ENCODE measurements at regions not wholly inside any gene's neighbourhood (a gene's known extent, or its start where the extent isn't known, plus 50 kb on each side); places are given as distances from the start of the nearest gene placed in this dataset.
A peak's percentile ranks its signal among the peaks of the same experiment; 100 is the strongest.
"Not testable (repeated sequence)": the region's sequence is repeated elsewhere in the genome, so short reads cannot be mapped to it uniquely, and the experiment has no call there.

DNA sequence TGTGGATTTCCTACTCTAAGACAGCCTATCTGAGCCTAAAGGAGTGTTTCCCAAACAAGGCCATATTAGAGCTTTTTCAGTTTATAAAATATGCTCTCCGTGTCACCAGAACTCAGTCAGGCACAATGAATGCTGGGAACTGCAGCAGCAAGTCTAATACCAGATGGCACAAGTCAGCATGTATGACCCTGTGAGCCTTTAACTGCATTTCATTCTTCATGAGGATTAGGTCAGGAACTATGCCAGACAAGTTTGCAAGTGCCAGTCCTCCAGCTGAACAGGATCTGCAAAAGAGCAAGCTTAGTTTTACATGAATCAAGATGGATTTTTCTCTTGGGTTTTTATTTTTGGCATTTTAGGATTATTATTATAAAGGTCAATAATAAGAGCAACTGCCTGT is 66.7 kb upstream of the SAMD5 start:
- Histone ChIP-seq H3K27ac (no peak overlapping the region), H3K4me3 (no peak overlapping the region), H3K4me1 (peaks cover 0 to 20% (median 0%) of the 10 kb centered on the region in 3 donors), H3K27me3 (no peaks in the 10 kb centered on the region), H3K9me3 (no peaks in the 10 kb centered on the region), H3K36me3 (no peaks in the 10 kb centered on the region)
- TF ChIP-seq CTCF (IDR thresholded peaks at IDR 0.05): no peak
- no peak for TF ChIP-seq POLR2A (IDR thresholded peaks at IDR 0.05)
- intact Hi-C loops (cut with DNase I): no loop called here
- no peak for DNase-seq
- 22% methylated on average over 1 of the region's 1 CpG for WGBS, 2 donors

GRCh38 chr6:147447835-147448611 is 60.5 kb upstream of the SAMD5 start:
- no peak for TF ChIP-seq POLR2A (IDR thresholded peaks at IDR 0.05)
- no peak for TF ChIP-seq CTCF (IDR thresholded peaks at IDR 0.05)
- intact Hi-C loops (cut with DNase I): no loop called here
- Histone ChIP-seq H3K27me3 (no peaks in the 10 kb centered on the region), H3K9me3 (no peaks in the 10 kb centered on the region), H3K36me3 (no peaks in the 10 kb centered on the region), H3K4me1 (peaks cover 0 to 14% (median 0%) of the 10 kb centered on the region in 3 donors), H3K4me3 (peak overlapping the region; percentile 18 to 34 (median 26)), H3K27ac (no peak overlapping the region)
- 18 to 32% methylated on average over 12 to 13 of the region's 13 CpGs for WGBS, 2 donors
- no peak for DNase-seq

GRCh38 chr6:147448775-147449174 is 59.7 kb upstream of the SAMD5 start:
- no peaks in the 10 kb centered on the region for H3K9me3 ChIP-seq
- H3K36me3 ChIP-seq: no peaks in the 10 kb centered on the region
- DNase-seq: no peak
- peaks cover 0 to 14% (median 0%) of the 10 kb centered on the region in 3 donors for H3K4me1 ChIP-seq
- WGBS, 2 donors: 88 to 91% methylated on average over 8 of the region's 8 CpGs
- intact Hi-C loops (cut with DNase I): no loop called here
- no peak overlapping the region for H3K27ac ChIP-seq
- TF ChIP-seq POLR2A (IDR thresholded peaks at IDR 0.05): no peak
- TF ChIP-seq CTCF (IDR thresholded peaks at IDR 0.05): no peak
- H3K27me3 ChIP-seq: no peaks in the 10 kb centered on the region
- H3K4me3 ChIP-seq: no peak overlapping the region

GRCh38 chr6:147449405-147450161 is 58.9 kb upstream of the SAMD5 start:
- Histone ChIP-seq H3K36me3 (no peaks in the 10 kb centered on the region), H3K4me1 (peaks cover 0 to 14% (median 0%) of the 10 kb centered on the region in 3 donors), H3K4me3 (no peak overlapping the region), H3K9me3 (no peaks in the 10 kb centered on the region), H3K27me3 (no peaks in the 10 kb centered on the region), H3K27ac (no peak overlapping the region)
- intact Hi-C loops (cut with DNase I): no loop called here
- 75 to 89% methylated on average over 3 to 4 of the region's 4 CpGs for WGBS, 2 donors
- TF ChIP-seq CTCF (IDR thresholded peaks at IDR 0.05) (no peak), POLR2A (IDR thresholded peaks at IDR 0.05) (no peak)
- DNase-seq: no peak

DNA sequence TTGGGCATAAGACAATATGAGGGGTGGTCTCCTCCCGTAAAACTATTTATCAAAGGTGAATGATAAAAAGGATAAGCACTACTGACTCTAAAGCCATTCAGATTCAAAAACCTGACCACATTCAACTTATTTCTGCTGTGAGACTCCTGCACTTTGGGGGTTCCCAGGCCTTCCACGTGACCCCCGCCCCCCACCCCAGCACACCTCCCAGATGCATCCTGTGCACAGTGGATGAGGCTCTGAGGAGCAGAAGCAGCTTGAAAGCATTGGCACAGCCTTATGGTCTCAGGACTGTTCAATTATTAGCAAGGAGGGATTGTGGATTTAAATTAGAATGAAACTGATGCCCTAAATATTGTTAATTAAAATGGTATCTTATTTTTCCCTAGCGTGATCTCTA is 55.1 kb upstream of the SAMD5 start:
- H3K4me3 ChIP-seq: no peak overlapping the region
- intact Hi-C loops (cut with DNase I): no loop called here
- H3K27ac ChIP-seq: no peak overlapping the region
- TF ChIP-seq POLR2A (IDR thresholded peaks at IDR 0.05) (no peak), CTCF (IDR thresholded peaks at IDR 0.05) (no peak)
- 56 to 75% methylated on average over 3 of the region's 4 CpGs for WGBS, 2 donors
- no peaks in the 10 kb centered on the region for H3K27me3 ChIP-seq
- no peaks in the 10 kb centered on the region for H3K9me3 ChIP-seq
- no peak for DNase-seq
- H3K36me3 ChIP-seq: no peaks in the 10 kb centered on the region
- peaks cover 0 to 4% (median 0%) of the 10 kb centered on the region in 3 donors for H3K4me1 ChIP-seq

- H3K36me3 ChIP-seq; H3K4me1 ChIP-seq; DNase-seq; H3K27me3 ChIP-seq; H3K27ac ChIP-seq; H3K4me3 ChIP-seq; intact Hi-C loops (cut with DNase I); H3K9me3 ChIP-seq: not testable (repeated sequence)
- WGBS, 2 donors: 78 to 84% methylated on average over 2 of the region's 2 CpGs
These were observed 53.6 kb upstream of the SAMD5 start for GRCh38 chr6:147454862-147455261.

Measured in esophagus squamous epithelium (tissue), 5 donors.